Hindlimb muscle (tissue), 1 donor: ENCODE measurements at regions not wholly inside any gene's neighbourhood (a gene's known extent, or its start where the extent isn't known, plus 50 kb on each side); places are given as distances from the start of the nearest gene placed in this dataset.
A peak's percentile ranks its signal among the peaks of the same experiment; 100 is the strongest.
"Not testable (repeated sequence)": the region's sequence is repeated elsewhere in the genome, so short reads cannot be mapped to it uniquely, and the experiment has no call there.

Experiments
- DNase-seq: peaks from one replicate; pipeline ENCODE4 v3.0.0-alpha.2; 2013

DNA sequence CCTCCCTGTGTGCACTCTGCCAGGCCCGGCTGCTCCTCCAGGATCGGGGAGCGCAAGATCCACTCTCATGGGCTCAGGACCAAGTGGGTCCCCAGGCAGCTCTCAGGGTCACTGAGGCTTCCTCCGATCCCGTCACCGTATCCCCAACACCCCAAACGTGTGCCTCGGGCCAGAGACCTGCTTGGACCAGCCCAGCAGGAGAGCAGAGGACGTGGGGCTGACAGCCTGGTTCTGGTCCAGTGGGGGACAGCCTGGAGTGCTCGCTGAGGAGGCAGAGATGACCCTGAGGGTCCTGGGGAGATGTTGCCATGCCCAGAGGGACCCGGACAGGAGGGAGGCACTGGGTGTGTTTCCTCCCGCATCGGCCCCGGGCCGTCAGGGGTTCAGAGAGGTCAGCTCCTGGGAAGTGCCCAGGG lies 1402.6 kb downstream of the BRD1 start:
- DNase-seq = no peak

DNA sequence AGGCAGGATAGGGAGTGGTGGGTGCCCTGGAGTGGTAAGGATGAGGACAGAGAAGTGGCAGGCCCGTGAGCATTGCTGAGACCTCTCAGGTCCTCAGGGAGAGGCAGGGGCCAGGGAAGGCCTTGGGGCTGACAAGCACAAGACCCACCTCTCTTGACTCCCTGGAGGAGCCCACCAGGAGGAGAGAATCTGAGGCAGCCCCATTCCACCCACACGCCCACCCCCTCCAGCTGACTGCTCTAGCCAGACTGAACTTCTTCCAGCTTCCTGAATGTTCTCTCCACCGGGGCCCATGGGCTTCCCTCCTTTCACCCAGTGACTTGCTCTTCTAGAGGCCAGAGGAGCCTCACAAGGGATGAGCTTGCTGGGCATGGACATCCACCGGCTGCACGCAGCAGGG lies 1403.0 kb downstream of the BRD1 start:
- no peak for DNase-seq

DNA sequence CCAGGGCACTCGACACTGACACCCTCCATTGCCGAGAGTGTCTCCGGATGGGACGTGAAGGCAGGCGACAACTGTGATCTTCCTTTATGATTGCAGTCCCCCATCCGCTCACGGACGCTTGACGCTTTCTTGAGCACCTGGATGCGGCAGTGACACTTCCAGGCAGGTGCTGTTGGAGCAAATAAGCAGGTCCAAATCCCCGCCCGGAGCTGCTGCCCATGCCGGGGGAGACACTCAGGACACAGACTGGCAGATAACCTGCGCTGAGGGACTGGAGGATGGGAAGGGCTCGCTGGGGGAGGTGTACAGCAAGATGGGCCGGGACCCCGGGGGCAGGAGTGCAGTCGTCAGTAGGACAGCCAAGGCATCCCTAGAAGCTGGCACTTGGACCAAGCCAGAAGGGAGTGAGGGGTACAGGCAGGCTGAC lies 1403.5 kb downstream of the BRD1 start:
- DNase-seq = no peak

DNA sequence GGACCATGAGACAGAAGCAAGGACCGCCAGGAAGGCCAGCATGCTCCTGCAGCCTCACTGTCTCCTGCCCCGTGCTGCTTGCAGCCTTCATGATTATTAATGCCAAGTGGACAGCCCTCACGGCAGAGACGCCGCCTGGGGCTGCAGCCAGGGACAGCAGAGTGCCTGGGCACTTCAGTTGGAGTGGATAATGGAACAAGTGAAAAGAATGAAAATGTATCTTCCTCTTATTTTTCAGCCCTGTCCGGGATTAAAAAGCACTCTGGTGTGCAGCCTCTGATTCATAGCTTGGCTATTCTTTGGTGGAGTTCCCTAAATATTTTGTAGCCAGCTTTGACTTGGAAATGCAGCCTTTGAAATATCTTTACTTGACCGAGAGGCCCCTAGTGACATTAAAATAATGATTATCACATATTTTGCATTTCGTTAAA lies 1404.2 kb downstream of the BRD1 start:
- DNase-seq = peak; percentile 5

DNA sequence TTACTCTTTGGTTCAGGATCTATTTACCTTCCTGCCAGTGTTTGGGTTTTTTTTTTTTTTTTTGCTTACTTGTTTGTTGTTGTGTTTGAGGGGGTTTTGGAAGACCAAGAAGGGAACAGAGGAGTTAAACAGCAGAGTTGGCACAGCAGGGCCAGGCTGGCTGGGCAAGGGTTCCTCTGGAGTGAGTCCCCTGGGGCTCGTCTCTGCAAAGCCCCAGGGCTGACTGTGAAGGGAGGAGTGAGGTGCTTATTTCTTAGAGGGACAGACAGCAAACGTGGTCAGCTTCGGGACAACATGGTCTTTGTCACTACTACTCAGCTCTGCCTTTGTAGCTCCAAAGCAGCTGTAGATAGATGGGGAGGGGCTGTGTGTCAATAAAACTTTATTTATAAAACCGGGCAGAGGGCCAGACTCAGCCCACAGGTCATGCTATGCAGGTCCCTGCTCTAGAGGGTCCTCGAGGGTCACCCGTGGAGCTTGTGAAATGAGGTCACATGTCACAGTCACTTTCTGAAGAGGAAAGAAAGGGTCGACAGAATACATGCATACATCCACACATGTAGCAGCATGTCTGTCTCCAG lies 1404.7 kb downstream of the BRD1 start:
- DNase-seq = no peak

DNA sequence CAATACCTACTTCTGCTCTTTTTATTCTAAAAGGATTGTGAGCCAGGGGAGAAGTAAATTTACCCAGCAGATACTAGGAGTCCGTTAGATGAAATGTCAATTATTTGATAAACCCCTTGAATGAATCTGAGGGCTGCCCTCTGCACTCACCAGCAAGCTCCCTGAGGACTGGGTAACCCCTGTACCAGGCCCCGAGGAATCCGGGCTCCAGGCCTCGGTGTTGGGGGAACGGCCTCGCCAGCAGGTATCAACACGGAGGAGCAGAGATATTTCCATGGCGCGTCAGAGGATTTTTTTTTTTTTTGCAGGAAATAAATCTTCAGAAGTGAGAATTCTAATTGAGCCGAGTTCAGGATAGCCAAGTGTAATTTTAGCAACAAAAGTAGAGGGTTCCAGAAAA lies 1408.8 kb downstream of the BRD1 start:
- no peak for DNase-seq

DNA sequence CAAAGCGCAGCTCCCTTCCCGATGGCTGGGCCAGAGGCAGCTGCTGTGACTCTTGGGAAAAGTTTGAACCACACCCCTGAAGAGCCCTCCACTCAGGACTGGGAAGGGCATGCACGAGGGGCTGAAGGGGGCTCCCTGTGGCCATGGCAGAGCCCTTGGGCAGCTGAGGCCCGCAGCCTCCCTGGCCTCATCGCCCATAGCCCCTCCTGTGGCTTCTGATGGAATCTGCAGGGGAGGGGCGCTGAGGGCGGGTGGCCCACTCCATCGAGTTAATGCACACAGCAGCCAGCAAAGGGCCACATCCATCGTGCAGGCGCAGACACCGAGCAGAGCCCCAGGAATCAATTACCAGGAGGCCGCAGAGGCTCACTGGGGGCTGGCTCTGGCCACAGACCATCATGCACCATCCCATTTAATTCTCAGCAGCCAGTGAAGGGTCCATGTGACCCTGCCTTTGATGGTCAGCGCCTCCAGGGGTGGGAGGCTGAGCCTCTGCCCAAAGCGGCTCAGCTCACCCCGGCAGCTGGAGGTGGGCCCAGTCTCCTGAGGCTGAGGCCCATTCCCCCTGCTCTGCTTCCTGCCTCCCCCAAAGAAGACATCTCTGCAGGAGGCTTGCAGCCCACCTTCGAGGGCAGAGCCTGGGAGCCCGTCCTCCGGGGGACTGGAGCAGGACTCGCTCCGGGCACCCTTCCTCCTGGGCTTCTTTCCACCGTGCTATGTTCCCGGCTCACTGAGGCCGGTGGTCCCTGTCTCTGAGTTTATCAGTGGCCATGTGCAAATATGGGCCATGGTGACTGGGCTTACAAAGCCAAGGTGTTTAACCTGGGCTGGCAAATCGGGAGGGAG lies 1410.2 kb downstream of the BRD1 start:
- no peak for DNase-seq

DNA sequence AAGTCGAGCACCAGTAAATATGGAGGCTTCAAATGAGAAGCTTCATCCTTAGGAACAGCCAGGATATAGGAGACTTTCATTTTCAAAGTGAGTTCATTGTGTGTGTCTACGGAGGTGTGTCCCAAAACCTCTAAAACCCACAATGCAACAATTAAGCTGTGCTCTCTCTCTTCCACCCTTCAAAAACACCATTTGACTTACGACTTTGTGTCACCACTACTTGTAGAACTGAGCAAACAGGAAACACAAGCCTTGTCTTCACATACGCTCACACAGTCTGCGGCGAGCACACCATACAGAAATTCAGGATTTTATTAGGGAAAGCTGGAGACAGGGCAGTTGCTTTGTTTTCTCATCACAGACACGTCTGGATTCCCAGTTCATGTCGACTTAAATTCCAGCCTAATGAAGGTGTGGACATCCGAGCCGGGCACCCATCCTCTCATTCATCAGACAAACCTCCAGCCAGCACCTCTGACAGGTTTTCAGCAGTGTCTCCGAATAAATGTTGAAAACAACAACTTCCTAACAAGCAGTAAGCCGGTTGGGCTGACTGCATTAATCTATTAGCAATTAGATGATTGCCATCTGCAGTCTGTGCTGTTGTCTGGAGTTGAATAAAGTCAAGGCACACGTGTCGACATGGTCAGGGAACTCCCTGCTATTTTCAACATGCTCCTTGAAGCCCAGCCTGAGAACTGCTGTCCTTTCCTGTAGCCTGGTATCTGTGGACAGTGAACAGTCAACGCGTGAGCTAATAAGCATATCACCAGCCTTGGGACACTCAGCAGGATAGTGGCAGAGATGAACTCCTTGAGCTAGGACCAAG lies 1411.1 kb downstream of the BRD1 start:
- DNase-seq = peak; percentile 15

DNA sequence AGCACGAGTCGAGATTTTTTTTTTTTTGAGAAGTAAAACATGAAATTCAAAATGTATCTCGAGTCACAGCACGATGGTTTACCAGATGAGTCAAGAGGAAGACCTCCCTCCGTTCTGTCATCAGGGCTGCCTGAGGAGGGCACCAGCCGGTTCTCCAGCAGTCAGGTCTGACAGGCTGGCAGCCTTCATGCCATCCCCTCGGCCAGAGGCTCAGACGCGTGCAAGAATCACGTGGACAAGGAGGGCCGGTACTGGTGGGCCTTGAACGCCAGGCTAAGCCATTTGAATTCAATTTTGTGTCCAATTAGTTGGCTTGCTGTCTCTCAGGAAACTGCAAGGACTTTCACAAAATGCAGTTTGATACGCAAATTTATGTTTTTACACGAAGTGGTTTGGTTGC lies 1412.2 kb downstream of the BRD1 start:
- DNase-seq = no peak

DNA sequence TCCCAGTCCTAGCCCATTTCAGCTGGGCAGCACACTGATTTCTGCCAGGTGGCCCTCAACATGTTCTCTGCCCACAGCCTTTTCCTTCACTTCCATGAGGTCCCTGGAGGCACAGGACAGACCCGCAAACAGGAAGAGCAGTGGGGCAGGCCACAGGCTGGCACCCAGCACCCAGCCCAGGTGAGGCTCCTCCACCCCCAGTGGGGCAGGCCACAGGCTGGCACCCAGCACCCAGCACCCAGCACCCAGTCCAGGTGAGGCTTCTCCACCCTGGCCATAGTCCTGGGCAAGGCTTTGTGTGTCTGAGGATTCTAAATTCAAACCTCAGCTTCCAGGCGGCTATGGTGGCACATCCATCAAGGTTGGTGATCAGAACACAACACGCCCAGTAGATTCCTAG lies 1413.0 kb downstream of the BRD1 start:
- DNase-seq = no peak

DNA sequence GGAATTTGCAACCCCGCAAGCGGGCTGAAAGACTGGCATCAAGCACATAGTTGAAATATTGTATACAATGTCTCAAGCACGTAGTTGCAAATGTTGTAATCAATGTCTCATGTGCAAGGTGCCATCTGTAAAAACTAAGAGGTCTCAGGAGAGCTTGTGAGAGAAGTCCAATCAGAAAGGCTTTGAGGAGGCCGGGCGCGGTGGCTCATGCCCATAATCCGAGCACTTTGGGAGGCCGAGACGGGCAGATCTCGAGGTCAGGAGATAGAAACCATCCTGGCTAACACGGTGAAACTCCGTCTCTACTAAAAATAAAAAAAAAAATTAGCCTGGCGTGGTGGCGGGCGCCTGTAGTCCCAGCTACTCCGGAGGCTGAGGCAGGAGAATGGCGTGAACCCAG lies 1414.7 kb downstream of the BRD1 start:
- DNase-seq = not testable (repeated sequence)

DNA sequence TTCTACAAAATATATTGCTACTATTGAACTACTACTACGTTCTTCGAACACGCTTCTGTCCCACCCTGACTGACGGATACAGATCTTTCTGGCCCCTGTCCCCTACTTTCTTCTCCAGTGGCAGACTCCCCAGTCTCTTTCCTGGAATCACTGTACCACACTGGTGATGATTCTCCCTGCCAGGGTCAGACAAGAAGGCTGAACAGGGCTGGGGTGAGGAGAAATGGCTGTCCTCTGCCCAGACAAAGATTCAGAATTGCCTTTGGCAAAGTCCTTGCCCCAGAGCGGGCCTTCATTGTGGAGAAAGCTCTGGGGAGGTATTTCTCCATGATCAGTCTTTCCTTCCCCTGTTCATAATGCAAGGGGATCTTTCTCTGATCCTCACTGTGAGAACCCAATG lies 1417.1 kb downstream of the BRD1 start:
- DNase-seq = no peak

DNA sequence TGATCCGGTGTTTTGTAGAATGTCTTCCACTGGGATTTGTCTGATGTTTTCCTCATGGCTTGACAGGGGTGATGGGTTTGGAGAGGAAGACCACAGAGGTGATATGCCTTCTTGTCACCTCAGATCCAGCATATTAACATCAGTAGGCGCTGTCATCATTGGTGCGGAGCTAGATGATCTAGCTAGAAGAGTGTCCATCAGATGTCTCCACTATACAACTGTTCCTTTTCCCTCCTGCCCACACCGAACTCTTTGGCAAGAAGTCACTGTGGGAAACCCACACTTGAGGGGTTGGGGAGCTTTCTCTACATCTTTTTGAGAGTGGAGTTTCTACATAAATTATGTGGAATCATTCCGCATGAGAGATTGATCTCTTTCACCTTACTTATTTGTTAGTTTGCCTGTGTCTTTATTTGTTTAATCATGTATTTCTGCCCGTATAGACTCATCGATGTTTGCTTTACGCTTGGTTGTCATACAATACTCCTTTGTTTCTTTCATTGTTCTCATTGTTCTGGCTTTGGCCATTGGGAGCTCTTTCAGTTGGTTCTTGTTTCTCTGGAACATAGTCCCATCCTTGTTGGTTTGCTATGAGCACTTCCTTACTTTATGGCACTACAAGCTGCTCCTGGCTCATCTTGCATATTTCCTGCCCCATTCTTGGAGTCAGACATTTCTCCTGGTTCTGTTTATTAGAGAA lies 1420.3 kb downstream of the BRD1 start:
- DNase-seq = no peak

DNA sequence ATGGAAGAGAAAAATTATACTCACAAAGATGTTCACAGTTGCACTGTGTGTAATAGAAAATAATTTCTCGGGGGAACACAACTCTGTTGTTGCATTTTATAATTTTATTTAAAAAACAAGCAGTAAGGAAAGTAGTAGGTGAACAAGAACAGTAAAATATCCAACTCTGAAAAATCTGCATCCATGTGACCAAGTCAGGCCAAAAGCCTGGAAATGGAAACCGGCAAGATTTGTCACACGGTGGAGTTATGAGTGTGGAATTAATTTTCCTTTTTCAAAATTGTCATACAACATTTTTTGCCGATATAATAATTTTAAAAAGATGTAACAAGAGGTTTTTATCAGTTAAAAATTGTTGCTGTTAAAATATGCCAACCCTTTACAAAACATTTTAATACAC lies 1421.5 kb downstream of the BRD1 start:
- no peak for DNase-seq

DNA sequence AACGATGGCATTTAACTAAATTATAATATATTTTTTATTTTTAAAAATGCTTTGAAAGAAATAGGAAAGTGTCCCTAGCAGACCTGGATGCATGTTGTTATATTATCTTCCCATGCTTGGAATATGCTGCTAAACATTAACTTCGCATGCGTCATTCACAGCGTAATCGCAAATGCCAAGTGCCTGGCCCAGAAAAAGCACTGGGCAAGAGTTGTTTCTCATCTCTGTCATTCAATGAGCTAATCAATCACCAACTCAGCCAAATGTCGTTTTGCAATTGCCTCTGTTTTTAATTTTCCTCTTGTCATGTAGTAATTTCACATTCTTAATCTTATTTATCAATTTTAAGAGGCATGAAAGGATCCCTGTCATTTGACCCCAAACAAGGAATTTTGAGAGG lies 1421.9 kb downstream of the BRD1 start:
- DNase-seq = no peak

DNA sequence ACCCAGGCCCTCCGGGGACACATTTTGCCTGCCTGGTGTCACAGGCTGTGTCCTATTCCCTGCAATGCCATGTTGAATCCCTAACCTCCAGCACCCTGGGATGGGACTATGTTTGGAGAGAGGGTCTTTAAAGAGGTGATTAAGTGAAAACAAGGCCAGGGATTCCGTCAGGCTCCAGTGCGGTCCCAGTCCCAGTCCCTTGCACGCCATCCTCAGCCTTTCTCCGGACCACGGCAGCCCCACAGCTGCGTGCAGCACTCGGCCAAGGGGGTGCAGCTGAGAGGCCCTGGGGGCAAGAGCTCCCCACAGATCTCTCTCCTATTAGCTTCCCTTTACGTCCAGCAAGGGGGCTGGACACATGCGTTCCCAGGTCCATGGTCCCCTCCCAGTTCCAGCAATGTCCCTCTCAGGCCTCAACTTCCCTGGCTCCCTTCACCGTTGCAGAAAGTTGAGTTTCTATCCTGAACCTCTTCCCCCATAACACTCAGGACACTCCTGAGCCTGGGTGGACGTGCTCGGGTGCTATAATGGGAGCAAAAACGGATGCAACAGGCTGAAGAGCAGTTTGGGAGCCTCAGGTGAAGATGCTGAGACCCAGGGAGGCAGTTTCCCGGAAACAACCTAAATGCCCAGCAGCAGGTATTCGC lies 1422.7 kb downstream of the BRD1 start:
- DNase-seq = no peak

DNA sequence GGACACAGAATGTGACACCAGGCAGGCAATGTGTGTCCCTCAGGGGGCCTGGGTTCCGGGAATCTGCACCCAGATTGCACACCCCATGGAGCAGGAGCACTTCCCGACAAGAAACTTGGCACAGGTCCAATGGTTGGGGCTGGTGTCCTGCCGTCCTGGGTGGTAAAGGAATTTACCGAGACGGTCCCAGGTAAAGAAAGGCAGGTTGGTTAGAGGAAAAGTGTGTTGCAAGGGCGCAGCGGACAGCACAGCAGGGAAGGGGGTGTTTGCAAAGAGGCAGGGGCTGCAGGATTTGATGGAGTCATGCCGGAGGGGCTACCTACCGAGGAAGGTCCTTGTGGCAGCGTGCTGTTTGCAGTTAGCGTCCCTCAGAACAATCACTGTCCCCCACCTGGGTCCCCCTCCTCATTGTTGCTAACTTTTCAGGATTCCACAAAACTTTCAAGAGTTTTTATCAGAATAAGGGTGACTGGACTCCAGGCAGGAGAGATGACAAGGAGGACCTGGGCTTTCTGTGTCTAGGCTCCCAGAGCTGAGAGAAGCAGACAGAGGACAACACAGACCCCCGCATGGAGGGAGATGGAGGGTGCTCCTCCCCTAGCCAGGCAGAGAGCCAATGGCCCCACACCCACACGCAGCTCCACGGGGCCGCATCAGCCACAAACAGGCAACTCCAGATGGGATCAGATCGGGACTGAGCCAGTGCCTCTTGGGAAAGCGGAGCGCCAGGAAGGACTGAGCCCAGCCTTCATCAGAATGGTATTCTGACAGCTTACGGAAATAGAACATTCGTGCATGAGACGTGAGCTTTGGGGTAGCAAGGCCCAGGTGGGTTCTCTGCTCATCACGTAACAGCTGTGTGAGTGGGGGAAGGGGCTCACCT lies 1423.9 kb downstream of the BRD1 start:
- DNase-seq = no peak

DNA sequence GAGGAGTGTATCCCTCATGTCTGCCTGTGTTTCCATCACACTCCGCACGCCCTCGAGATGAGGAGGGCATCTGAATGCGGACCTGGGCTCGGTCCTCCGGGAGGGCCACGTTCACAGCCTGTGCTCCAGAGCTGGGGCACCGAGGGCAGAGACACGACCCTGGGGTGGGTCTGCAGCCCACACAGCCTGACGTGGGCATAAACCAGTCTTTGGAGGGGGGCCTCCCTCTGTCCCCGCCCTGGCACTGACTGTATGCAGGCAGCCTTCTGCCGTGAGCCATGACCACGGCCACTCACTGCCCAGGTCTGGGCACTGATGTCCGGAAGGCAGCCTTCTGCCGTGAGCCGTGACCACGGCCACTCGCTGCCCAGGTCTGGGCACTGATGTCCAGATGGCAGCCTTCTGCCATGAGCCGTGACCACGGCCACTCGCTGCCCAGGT lies 1425.1 kb downstream of the BRD1 start:
- no peak for DNase-seq

DNA sequence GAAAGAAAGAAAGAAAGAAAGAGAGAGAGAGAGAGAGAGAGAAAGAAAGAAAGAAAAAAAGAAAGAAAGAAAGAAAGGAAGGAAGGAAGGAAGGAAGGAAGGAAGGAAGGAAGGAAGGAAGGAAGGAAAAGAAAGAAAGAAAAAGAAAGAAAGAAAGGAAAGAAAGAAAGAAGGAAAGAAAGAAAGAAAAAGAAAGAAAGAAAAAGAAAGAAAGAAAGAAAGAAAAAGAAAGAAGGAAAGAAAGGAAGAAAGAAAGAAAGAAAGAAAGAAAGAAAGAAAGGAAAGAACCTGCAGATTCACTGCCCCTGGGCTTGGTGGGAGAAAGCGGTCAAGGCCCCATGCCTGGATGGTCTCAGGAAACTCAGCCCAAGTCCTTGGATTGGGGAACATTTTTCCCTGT lies 1426.2 kb downstream of the BRD1 start:
- DNase-seq = not testable (repeated sequence)

DNA sequence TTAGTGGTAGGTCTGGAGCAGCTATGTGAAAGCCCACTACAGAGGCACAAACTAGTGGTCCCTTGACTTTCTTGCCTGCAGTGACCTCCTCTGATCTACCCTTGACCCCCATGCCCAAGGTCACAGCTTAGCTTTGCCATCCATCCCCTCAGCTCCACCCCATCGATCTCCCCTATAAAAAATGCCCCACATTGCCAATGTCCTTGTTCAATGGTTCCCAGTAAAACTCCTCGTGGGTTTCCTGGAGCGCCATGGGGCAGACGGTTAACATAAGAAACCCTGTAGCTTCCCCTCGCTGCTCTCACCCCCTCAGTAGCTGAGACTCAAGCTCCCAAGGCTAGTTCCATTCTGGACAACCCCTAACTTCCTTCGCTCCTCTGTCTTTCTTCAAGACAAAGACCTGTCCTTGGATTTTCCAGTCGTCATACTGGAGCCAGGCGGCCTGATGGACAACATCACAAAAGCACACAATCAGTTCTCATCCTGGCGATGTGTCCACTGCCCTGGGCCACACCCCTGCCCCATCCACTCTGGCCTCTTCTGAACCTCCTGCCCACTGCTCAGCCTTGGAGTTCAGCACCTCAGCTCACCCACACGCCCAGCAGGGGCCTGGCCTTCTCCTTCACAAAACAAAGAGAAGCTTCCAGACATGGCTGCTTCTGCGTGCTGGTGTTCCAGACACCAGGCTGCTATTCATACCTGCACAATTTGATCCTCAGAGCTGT lies 1429.3 kb downstream of the BRD1 start:
- DNase-seq = no peak
